ENCODE measurements at regions not wholly inside any gene's neighbourhood (a gene's known extent, or its start where the extent isn't known, plus 50 kb on each side); places are given as distances from the start of the nearest gene placed in this dataset.

DNA sequence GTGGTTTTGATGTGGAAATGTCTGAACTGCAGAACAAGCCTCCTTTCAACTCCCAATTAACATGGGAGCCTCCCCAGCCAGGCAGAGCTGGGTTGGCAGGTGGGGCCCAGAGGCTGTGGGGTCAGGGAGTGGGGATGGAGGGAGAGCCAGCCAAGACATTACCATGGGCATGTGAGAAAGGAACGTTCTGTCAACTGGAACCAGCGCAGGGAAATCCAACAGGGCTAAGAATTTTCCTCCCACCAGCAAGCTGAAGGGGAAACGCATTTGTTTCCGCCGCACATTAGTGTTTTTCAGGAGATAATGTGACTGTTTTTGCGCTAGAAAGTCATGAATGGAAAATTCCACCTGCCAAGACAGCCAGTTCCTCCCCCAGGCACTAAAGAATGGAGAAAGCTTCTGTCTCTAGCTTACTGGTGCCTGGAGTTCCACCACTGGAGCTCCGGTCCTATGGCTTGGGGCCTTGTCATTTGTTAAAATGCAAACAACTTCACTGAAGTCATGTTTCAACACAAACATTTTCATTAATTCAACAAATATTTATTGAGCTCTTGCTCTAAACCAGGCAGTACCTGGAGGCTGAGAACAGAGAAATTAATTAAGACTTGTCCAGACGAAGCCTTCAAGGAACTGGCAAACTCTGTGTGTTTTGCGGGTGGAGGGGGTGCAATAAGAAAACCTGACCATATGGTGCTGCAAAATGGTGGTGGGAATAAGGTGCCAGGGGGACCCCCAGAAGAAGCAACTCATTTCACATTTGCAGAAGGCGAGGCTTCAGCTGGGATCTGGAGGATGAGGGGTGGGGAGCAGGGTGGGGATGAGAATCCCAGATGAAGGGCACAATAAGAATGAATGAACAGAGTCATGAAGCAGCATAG lies 305.1 kb downstream of the MATN1 start:
- H3K4me3 ChIP-seq, result no peak overlapping the region
- H3K4me1 ChIP-seq, result no peaks in the 10 kb centered on the region
- H3K27me3 ChIP-seq (replicated peaks in 1 of 7), result peaks cover 0 to 65% (median 4%) of the 10 kb centered on the region in 7 donors
- 78 to 90% (median 83%) methylated on average over 10 of the region's 10 CpGs for WGBS, 5 donors
- no peaks in the 10 kb centered on the region for H3K9me3 ChIP-seq
- TF ChIP-seq, protein P1, sequence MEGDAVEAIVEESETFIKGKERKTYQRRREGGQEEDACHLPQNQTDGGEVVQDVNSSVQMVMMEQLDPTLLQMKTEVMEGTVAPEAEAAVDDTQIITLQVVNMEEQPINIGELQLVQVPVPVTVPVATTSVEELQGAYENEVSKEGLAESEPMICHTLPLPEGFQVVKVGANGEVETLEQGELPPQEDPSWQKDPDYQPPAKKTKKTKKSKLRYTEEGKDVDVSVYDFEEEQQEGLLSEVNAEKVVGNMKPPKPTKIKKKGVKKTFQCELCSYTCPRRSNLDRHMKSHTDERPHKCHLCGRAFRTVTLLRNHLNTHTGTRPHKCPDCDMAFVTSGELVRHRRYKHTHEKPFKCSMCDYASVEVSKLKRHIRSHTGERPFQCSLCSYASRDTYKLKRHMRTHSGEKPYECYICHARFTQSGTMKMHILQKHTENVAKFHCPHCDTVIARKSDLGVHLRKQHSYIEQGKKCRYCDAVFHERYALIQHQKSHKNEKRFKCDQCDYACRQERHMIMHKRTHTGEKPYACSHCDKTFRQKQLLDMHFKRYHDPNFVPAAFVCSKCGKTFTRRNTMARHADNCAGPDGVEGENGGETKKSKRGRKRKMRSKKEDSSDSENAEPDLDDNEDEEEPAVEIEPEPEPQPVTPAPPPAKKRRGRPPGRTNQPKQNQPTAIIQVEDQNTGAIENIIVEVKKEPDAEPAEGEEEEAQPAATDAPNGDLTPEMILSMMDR (IDR thresholded peaks at IDR 0.05 in 8 of 11, conservative IDR thresholded peaks at IDR 0.05 in 3 of 11), result no peak
- no peak overlapping the region for H3K27ac ChIP-seq
- intact Hi-C loops (cut with DNase I; ENCODE audit: low total_unique reads), result no loop called here
- H3K36me3 ChIP-seq, result no peaks in the 10 kb centered on the region
- no peak for DNase-seq

DNA sequence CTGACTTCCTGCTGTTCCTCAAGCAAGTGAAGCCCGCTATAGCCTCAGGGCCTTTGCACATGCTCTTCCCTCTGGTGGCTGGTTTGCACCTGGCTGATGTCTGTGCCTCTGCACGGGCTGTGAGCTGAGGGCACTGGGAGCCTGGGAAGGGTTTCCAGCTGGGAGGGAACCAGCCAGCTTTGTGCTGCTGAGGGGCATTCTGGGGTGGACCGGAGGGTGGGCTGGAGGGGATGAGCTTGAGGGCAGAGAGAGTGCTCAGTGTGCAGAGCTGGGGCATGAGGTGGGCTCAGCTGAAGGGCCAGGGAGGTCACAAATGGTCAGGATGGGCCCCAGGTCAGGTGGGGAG lies 305.7 kb downstream of the MATN1 start:
- Histone ChIP-seq H3K9me3 (no peaks in the 10 kb centered on the region), H3K4me1 (no peaks in the 10 kb centered on the region), H3K27ac (no peak overlapping the region), H3K4me3 (no peak overlapping the region), H3K27me3 (replicated peaks in 1 of 7) (peaks cover 0 to 63% (median 4%) of the 10 kb centered on the region in 7 donors), H3K36me3 (no peaks in the 10 kb centered on the region)
- 85 to 89% (median 86%) methylated on average over 3 of the region's 3 CpGs for WGBS, 5 donors
- TF ChIP-seq, protein P1 (IDR thresholded peaks at IDR 0.05 in 8 of 11, conservative IDR thresholded peaks at IDR 0.05 in 3 of 11), result no peak
- no peak for TF ChIP-seq POLR2AphosphoS5 (IDR thresholded peaks at IDR 0.05)
- no peak for TF ChIP-seq POLR2A (IDR thresholded peaks at IDR 0.05)
- DNase-seq, result no peak
- intact Hi-C loops (cut with DNase I; ENCODE audit: low total_unique reads), result no loop called here

DNA sequence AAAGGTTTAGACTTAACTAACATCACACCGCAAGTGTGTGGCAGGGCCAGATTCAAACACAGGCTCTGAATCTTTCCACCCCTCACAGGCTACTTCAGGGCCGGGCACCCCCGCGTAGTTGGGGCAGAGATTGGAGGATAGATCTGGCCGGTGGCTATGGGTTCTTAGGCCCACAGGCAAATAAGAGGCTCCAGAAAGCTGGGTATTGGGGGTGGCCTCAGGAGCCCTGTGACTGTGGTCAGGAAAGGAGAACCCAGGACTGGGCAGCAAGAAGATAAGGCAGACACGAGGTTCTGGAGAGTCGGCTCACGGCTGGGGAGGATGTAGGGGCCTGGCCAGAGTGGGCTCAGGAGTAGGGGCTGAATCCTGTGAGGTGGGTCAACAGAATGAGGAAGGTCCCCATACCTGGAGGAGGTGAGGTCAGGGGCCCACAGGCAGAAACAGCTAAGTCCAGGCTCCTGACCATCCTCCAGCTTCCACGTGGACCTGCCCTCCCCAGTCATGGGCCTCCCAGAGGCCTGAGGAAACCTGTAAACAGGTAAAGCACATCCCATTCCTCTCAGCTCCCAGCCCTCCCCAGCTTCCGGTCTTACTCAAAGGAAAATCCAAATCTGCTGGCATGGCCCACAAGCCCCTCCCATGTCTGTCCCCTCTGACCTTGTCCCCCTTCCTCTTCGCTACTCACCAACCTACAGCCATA lies 306.2 kb downstream of the MATN1 start:
- H3K36me3 ChIP-seq, result no peaks in the 10 kb centered on the region

More for the DNA sequence above, 306.2 kb downstream of the MATN1 start:
- DNase-seq, result no peak
- Histone ChIP-seq H3K27me3 (replicated peaks in 1 of 7) (peaks cover 0 to 62% (median 4%) of the 10 kb centered on the region in 7 donors), H3K4me1 (no peaks in the 10 kb centered on the region), H3K27ac (no peak overlapping the region), H3K9me3 (no peaks in the 10 kb centered on the region), H3K4me3 (no peak overlapping the region)
- TF ChIP-seq, protein P1 (IDR thresholded peaks at IDR 0.05 in 8 of 11, conservative IDR thresholded peaks at IDR 0.05 in 3 of 11), result no peak
- TF ChIP-seq POLR2A (IDR thresholded peaks at IDR 0.05) (no peak), POLR2AphosphoS5 (IDR thresholded peaks at IDR 0.05) (no peak)
- 79 to 88% (median 85%) methylated on average over 10 to 11 of the region's 11 CpGs for WGBS, 5 donors
- intact Hi-C loops (cut with DNase I; ENCODE audit: low total_unique reads), result no loop called here

Measured in spleen (tissue), 11 donors.